ENCODE measurements at regions not wholly inside any gene's neighbourhood (a gene's known extent, or its start where the extent isn't known, plus 50 kb on each side); places are given as distances from the start of the nearest gene placed in this dataset.

DNA sequence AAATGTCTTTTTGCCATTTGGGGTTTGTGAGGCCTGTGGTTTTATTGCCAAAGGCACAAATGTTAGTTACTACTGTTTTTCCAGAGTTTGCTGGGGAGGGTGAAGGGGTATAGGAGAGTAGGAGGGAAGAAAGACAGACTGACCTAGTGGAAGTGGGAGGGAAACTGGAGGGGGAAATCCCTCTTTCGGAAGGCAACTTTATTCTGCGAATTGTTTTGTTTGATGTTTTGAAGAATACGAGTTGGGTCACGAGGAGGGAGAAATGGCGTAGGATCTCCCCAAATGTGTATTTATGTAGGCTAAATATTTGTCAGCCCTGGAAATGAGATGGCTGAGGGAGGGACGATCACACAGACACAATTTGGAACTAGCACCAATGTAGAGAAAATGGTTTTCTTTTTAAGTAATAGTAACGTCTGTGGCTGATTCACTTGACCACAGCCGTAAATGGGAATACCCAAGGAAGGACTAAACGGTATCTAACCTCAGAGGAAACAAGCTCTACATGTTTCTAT lies 172.3 kb downstream of the ICOS start:
- no peaks in the 10 kb centered on the region for H3K27me3 ChIP-seq
- DNase-seq: no peak
- no peaks in the 10 kb centered on the region for H3K36me3 ChIP-seq
- H3K9me3 ChIP-seq (replicated peaks): no peaks in the 10 kb centered on the region
- no peak overlapping the region for H3K4me3 ChIP-seq
- H3K27ac ChIP-seq: no peak overlapping the region
- H3K4me1 ChIP-seq: peaks cover 3% of the 10 kb centered on the region

DNA sequence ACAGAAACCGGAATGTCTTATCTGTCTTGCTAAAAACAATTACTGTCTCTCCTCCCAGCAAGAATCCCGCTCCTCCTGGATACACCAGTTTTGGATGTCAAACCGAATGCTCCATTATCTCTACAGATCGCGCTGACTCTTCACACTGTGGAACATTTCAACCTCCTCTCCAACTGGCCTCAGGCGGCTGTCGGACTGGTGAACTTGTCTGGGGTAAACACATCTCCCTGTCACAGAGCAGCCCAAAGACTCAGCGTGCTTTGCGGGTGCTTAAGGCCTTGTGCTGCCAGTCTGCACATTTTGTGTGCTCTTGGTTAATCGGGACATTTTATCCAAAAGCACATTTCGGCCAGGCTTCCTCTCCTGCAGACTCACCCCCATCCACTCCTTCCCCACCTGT lies 173.1 kb downstream of the ICOS start:
- no peak overlapping the region for H3K27ac ChIP-seq
- peak; percentile 7 to 10 for DNase-seq
- no peaks in the 10 kb centered on the region for H3K9me3 ChIP-seq (replicated peaks)
- no peaks in the 10 kb centered on the region for H3K27me3 ChIP-seq
- peak overlapping the region; percentile 10; the same call in 1 of the 2 replicates for H3K4me3 ChIP-seq
- peaks cover 7% of the 10 kb centered on the region for H3K4me1 ChIP-seq
- H3K36me3 ChIP-seq: no peaks in the 10 kb centered on the region

DNA sequence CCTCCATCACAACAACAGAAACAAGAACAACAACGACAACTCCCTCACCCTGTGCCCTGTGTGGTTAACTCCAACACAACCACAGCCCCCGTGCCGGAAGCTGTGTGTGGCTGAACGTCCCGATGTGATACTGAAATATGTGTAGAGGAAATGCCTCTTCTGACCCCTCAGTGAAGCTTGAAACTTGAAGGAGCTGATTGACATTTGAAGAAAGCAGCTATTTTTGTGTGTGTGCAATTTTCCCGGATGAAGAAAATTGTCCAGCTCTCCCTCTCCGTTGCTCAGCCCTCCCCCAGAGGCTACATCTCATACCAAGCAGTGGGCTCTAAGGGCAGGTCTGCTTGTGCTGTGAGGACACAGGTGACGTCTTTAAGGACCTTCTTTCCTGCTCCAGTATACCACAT lies 173.8 kb downstream of the ICOS start:
- DNase-seq: peak in 1 of 2 experiments; percentile 9

DNA sequence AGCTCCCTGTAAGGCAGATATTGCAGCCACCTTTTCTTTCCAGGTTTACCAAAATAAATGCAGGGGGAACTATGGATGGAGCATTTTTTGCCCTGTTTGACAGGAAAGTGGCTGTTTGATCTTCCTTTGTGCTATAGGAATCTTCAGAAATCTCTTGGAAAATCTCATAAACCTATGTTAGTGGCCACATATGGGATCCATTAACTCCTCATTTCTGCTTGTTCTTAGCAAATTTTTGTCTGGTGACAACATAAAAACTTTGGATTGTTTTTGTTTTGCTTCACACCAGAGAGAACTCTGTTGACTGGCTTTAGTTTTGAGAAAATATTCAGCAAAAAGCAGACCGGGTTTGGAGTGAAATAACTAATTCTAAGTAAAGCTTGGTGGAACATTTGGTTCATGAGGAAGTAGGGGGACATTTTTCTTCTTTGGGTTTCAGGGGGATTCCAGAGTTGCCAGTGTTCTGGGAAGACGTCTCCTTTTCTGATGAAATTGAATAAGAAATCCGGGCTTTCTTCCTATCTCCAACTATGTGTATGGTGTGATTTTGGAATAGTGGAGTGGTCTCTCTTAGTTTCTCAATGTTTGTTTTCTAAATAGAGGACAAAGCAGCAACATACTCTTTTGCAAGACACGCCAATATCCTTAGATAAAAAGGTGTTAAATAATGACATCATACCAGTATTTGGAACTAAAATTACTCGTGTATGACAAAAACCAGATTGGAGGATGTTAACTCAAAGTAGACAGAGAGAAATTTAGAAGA lies 174.4 kb downstream of the ICOS start:
- no peaks in the 10 kb centered on the region for H3K27me3 ChIP-seq
- DNase-seq: no peak
- peak overlapping the region; percentile 10 for H3K4me3 ChIP-seq
- peaks cover 7% of the 10 kb centered on the region for H3K4me1 ChIP-seq
- H3K36me3 ChIP-seq: no peaks in the 10 kb centered on the region
- no peaks in the 10 kb centered on the region for H3K9me3 ChIP-seq (replicated peaks)
- H3K27ac ChIP-seq: no peak overlapping the region

More for the DNA sequence above, 173.8 kb downstream of the ICOS start:
- no peak overlapping the region for H3K27ac ChIP-seq
- H3K4me1 ChIP-seq: peaks cover 7% of the 10 kb centered on the region
- H3K9me3 ChIP-seq (replicated peaks): no peaks in the 10 kb centered on the region
- no peaks in the 10 kb centered on the region for H3K27me3 ChIP-seq
- peak overlapping the region; percentile 10 for H3K4me3 ChIP-seq
- H3K36me3 ChIP-seq: no peaks in the 10 kb centered on the region

DNA sequence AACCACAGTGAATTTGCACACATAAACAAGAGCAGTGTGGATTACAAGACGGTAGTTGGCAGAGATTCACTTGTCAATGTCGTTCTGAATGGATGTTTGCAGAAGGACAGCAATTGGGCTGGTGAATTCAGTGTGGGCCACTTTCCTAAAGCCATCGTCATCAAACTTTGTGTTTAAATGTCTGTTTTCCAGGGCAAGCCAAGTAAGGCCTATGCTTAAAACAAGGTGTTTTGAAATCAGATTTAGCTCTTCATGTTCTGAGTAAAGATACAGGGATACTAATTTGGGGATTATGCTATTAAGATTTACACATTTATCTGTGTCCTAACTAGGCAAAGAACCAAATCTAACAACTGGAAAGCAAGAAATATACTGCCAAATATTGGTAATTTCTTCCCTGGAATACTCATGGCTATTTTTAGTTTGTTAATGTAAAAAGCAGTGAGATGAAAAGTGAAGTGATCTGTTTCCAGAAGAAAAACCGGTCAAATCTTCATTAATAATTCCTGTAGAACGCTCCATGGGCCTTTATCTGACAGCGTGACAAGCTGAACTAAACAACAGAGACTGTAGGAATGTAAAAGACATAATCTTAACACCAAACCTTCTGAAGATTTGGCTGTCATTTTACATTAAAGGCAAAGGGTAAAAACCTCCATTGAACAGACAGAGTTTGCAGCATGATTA lies 175.7 kb downstream of the ICOS start:
- no peak overlapping the region for H3K4me3 ChIP-seq
- H3K36me3 ChIP-seq: no peaks in the 10 kb centered on the region
- H3K9me3 ChIP-seq (replicated peaks): no peaks in the 10 kb centered on the region
- peaks cover 7% of the 10 kb centered on the region for H3K4me1 ChIP-seq
- no peak overlapping the region for H3K27ac ChIP-seq
- DNase-seq: no peak
- no peaks in the 10 kb centered on the region for H3K27me3 ChIP-seq

DNA sequence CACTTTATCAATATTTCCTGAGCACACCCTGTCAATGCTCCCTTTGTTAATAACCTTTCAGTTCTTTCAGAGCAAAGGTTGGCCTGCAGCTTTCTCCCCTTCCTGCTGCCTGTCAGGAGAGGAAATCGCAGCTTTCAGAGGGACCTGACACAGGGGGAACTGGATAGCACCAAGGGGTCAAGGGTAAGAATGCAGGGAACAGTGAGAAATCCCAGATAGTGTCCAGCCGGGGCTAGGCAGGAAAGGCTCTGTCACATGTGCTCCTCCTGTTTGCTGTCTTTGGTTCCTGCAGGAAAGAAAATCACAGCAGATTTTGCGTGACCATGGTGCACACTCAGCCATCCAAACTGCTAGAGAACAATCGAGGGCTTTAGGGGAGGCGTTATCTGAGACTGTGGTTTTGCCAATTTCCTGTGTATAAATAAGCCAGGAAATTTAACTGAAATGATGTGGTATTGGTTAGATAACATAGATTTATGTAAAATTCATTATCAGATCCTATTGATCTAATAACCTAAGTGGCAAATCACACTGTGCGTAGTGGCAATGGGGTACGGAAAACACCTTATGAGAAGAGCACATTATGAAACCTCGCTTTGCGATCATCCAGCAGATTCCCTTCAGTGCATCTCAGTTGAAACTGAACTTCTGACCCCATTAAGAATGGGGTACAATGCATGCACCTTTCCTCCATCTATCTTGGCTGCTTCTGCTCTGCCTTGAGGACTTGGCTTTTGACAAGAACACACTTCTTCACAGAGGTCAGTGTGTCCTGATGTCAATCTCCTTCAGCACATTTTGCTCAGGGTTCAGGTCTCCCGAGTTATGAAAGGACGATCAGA lies 178.0 kb downstream of the ICOS start:
- Histone ChIP-seq H3K9me3 (replicated peaks) (no peaks in the 10 kb centered on the region), H3K27me3 (no peaks in the 10 kb centered on the region), H3K27ac (no peak overlapping the region), H3K36me3 (no peaks in the 10 kb centered on the region), H3K4me1 (0 out of 2 replicates have a peak, but pooled peaks cover 4% of the 10 kb centered on the region), H3K4me3 (no peak overlapping the region)
- no peak for DNase-seq

DNA sequence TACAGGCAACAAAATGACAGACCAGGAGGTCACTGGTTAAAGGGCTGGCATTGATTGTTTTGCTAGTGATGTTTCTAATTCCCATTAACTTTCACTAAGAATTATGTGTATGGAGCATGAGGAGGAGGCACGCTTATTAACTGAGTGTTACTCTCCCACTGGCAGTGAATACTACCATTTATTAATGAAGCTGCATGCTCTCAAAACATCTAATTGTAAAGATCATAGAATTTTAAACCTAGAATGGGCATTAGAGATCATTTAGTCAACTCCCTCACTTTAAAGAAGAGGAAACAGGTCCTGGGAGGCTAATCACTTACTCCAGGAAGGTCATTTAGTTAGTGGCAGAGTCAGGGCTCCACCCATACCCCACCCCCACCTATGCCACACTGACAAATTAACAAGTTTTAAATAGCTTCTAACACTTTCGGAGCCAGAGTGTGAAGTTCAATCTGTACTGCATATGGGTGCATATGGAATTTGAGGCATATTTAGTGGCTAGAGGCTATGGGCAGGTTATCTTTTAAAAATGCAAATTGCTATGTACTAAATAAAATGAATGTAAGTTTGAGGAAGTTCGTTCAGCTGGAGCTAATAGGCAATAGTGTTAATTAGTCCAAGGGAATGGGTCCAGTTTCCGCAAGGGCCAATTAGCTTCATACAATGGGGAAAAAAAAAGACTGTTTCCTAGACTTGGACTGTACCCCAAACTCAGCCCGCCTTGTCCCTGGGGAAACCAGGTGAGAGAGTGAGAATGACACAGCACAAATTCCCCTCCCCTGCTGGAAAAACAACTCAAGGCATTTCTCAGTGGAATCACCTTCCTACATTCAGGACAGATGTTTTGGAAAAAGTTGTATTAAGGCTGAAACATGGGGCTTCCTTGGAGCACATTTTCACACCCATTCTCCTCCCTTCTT lies 178.8 kb downstream of the ICOS start:
- Histone ChIP-seq H3K9me3 (replicated peaks) (no peaks in the 10 kb centered on the region), H3K36me3 (no peaks in the 10 kb centered on the region), H3K27me3 (no peaks in the 10 kb centered on the region), H3K4me3 (no peak overlapping the region), H3K4me1 (0 out of 2 replicates have a peak, but pooled peaks cover 4% of the 10 kb centered on the region), H3K27ac (no peak overlapping the region)
- DNase-seq: no peak

DNA sequence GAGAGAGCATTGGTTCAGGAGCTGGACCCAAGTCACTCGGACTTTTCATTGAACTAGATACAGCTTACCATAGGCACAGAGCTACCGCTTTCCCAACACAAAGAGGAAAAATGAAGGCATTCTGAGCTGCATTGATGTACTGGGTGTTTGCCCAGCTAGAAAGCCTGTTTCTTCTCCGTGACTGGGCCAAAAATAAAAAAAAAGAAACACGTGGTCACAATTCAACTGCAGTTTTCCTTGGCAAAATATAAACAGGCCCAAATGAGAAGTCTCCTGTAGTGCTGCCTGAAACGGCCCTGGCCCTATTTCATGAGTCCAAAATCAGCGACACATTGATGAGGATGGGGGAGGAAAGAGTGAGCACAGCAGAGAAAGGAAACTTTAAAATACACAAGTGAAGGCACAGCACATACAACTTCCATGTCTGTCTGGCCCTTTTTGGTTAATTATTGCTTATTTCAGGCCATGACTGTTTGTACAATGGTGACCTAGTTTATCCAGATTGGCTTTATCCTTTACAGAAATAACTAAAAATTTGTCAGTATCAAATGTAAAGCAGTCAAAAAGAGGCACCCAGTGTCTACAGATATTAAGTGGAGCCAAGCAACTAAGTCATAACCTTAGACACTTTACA lies 179.7 kb downstream of the ICOS start:
- no peak for DNase-seq
- H3K27me3 ChIP-seq: no peaks in the 10 kb centered on the region
- no peak overlapping the region for H3K27ac ChIP-seq
- H3K9me3 ChIP-seq (replicated peaks): no peaks in the 10 kb centered on the region
- no peak overlapping the region for H3K4me3 ChIP-seq
- H3K36me3 ChIP-seq: no peaks in the 10 kb centered on the region
- 0 out of 2 replicates have a peak, but pooled peaks cover 4% of the 10 kb centered on the region for H3K4me1 ChIP-seq

DNA sequence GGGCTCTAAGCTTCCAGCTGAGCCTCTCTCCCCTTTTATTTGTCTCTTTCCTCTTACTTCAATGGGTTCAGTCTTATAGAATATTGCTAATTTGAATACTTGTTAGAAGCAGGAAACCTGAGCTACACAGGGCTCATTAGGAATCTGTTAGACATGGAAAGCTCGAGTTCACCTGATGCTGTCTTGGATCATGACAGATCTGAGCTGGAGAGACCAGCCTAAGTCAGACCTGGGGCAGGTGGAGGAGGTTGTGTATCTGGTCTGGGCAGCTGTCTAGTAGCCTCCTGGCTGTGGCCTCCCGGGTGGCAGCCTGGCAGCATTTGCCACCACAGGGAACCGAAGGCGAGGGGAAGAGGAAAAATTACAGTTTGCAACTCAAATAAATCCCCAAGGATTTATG lies 185.9 kb downstream of the ICOS start:
- Histone ChIP-seq H3K4me3 (no peak overlapping the region), H3K27me3 (no peaks in the 10 kb centered on the region), H3K4me1 (no peaks in the 10 kb centered on the region), H3K27ac (no peak overlapping the region), H3K9me3 (replicated peaks) (no peaks in the 10 kb centered on the region), H3K36me3 (no peaks in the 10 kb centered on the region)
- no peak for DNase-seq

DNA sequence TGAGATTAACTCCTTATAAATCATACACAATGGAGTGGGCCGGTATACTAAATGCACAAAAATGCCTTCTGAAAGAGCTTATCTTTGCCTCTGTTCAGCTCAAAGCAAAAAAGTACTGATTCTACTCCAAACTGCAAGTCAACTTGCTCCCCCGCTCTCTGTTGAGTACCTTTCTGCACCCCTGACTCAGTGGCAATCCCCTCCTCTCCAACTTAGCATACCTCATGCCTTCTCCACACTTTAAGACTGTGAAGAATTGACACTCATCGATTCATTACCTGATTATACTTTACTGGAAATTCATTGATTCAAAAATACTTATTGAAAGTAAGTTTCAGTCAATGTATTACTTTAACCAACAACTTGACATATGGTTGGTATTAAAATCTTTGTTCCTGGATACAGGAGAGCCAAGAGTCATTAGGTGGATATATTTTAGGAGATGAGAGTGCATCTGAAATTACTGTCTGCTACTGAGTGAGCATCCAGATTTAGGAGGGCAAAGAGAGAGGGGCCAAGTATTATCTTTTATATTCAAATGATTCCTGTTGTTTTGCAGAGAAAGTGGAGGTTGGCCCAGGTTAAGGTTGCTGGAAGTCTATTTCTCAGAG lies 187.7 kb downstream of the ICOS start:
- no peak for DNase-seq
- Histone ChIP-seq H3K4me1 (no peaks in the 10 kb centered on the region), H3K9me3 (replicated peaks) (no peaks in the 10 kb centered on the region), H3K27ac (no peak overlapping the region), H3K36me3 (no peaks in the 10 kb centered on the region), H3K27me3 (no peaks in the 10 kb centered on the region), H3K4me3 (no peak overlapping the region)

DNA sequence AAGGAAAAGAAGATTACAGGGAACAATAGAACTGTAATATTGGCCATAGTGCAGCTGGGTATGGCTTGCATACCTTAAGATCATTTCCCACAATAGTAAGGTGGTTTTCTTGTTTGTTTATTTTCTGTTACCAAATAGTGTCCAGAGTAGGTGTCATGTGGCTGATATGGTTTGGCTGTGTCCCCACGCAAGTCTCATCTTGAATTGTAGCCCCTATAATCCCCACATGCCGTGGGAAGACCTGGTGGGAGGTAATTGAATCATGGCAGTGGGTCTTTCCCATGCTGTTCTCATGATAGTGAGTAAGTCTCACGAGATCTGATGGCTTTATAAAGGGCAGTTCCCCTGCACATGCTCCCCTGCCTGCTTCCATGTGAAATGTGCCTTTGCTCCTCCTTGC lies 190.1 kb downstream of the ICOS start:
- Histone ChIP-seq H3K27me3 (no peaks in the 10 kb centered on the region), H3K27ac (no peak overlapping the region), H3K9me3 (replicated peaks) (no peaks in the 10 kb centered on the region), H3K4me3 (no peak overlapping the region), H3K36me3 (no peaks in the 10 kb centered on the region), H3K4me1 (no peaks in the 10 kb centered on the region)
- no peak for DNase-seq

DNA sequence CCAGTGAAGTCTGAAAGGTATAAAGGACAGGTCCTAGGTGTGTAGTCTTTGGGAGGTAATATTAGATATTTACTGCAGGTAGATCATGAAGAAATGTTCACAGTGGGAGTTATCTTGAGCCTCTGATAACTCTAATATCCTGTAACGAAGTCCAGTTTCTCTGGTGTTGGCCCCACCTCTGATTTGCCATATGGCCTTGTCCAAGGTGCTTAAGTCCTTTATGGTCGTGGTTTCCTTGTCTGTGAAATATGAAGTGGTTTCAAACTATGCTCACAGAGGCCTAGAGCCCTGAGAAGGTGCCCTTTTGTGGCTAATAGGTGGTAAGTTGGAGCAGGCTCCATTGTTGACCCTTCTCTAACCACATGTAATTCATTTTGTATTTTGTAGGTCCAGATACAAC lies 190.7 kb downstream of the ICOS start:
- no peak overlapping the region for H3K4me3 ChIP-seq
- H3K9me3 ChIP-seq (replicated peaks): no peaks in the 10 kb centered on the region
- no peaks in the 10 kb centered on the region for H3K27me3 ChIP-seq
- H3K27ac ChIP-seq: no peak overlapping the region
- peak in 1 of 2 experiments; percentile 21 for DNase-seq
- H3K4me1 ChIP-seq: no peaks in the 10 kb centered on the region
- H3K36me3 ChIP-seq: no peaks in the 10 kb centered on the region

DNA sequence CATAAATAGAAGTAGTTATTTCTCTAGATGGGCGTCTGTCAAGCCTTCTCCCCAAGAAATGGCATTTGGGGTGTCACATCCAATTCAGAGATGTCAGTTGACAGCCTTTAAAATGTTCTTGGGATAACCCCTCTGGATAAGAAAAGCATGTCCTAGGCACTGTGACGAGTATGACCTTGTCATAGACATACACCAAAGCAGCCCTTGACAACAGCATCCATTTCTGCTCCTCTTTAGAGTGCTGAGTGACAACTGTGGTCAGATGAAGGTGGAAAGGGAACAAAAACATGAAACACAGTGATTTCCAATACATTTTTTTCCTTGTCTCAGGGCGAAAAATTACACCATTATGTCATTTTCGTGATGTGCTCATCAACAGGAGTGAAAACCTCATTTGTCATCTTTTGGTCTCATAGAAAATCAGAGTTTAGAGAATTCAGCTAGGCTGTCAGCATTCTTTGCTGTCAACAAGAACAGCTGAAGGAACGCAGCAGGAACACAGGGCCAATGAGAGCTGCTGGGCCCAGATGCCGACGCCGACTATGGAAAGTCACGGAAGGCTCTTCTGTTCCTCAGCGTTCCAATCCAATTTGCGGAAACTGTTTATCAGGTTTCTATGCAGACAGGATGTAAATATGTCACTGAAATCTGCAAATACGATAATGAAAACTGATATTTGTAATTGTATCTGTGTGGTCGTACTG lies 193.2 kb downstream of the ICOS start:
- Histone ChIP-seq H3K27ac (no peak overlapping the region), H3K4me1 (no peaks in the 10 kb centered on the region), H3K4me3 (no peak overlapping the region), H3K36me3 (no peaks in the 10 kb centered on the region), H3K9me3 (replicated peaks) (no peaks in the 10 kb centered on the region), H3K27me3 (no peaks in the 10 kb centered on the region)
- no peak for DNase-seq

Measured in SJCRH30 (cell line).